B cell (primary cell): ENCODE measurements at regions not wholly inside any gene's neighbourhood (a gene's known extent, or its start where the extent isn't known, plus 50 kb on each side); places are given as distances from the start of the nearest gene placed in this dataset.
"Not testable (repeated sequence)": the region's sequence is repeated elsewhere in the genome, so short reads cannot be mapped to it uniquely, and the experiment has no call there.

ENCODE experiments used
- ATAC-seq: fragments of 200-7000 bp; cut with Tn5 transposase; one replicate; pipeline ENCODE4 v1.10.0; 2021; ENCODE audit warnings: low read depth, mild to moderate bottlenecking, moderate number of reproducible peaks, moderate library complexity
- CTCF ChIA-PET: fragments of 350-600 bp; sonication (Branson Sonifier 250); formaldehyde crosslinking; loops from one replicate; lab custom pipeline; 2021; ENCODE audit warnings: antibody characterized with exemption, inconsistent platforms; lab: Charles Lee
- POLR2A ChIA-PET: fragments of 350-600 bp; sonication (Branson Sonifier 250); formaldehyde crosslinking; loops from one replicate; lab custom pipeline; 2021; ENCODE audit warnings: antibody characterized with exemption; lab: Charles Lee
- DNase-seq: peaks from one replicate; pipeline ENCODE4 v3.0.0; 2013
- H2AFZ ChIP-seq: 2 replicates; pipeline ENCODE4 v1.6.1; 2012; ENCODE audit warnings: mild to moderate bottlenecking, low read depth, low read length; ENCODE audit not compliant: insufficient read depth, poor library complexity, severe bottlenecking
- H3K27ac ChIP-seq, 2 donors: 1 replicate in 1 of 2; 2 replicates in 1 of 2; pipeline ENCODE4 v1.5.1; 2012 to 2013; ENCODE audit warnings: low read length in 2 of 2, mild to moderate bottlenecking in 2 of 2, moderate library complexity in 1 of 2
- H3K27me3 ChIP-seq, 4 experiments: fragments of 200-600 bp in 1 of 4; sonication (generic) in 1 of 4; replicated peaks in 1 of 4; 1 replicate in 2 of 4; 2 replicates in 2 of 4; pipeline versions ENCODE4 v1.6.1 to v1.7.0; 2013 to 2016; ENCODE audit warnings: low read length in 3 of 4, mild to moderate bottlenecking in 2 of 4, mixed read lengths in 1 of 4, moderate library complexity in 1 of 4; ENCODE audit not compliant: insufficient read depth in 4 of 4, control insufficient read depth in 3 of 4; ENCODE audit errors: control extremely low read depth in 1 of 4
- H3K36me3 ChIP-seq, 2 experiments: replicated peaks in 1 of 2; 1 replicate in 1 of 2; 2 replicates in 1 of 2; pipeline versions ENCODE4 v1.6.1 to v1.7.1; 2013; ENCODE audit warnings: low read length in 1 of 2; ENCODE audit not compliant: insufficient read depth in 2 of 2, control insufficient read depth in 1 of 2; ENCODE audit errors: control extremely low read depth in 1 of 2, extremely low read depth in 1 of 2
- H3K4me1 ChIP-seq, 2 donors: fragments of 200-600 bp in 1 of 2; sonication (generic) in 1 of 2; 1 replicate in 1 of 2; 2 replicates in 1 of 2; pipeline versions ENCODE4 v1.5.1 to v1.6.1; 2013 to 2017; ENCODE audit warnings: low read length in 2 of 2; ENCODE audit not compliant: control insufficient read depth in 2 of 2, insufficient read depth in 2 of 2
- H3K4me2 ChIP-seq: replicated peaks from 2 replicates; pipeline ENCODE3; 2012; ENCODE audit warnings: mild to moderate bottlenecking, low read depth, low read length; ENCODE audit not compliant: poor library complexity, severe bottlenecking
- H3K4me3 ChIP-seq, 5 experiments: fragments of 200-600 bp in 1 of 5; sonication (generic) in 1 of 5; 1 replicate in 3 of 5; 2 replicates in 2 of 5; pipeline versions ENCODE4 v1.5.1 to v1.7.0; 2011 to 2016; ENCODE audit warnings: low read length in 4 of 5, mild to moderate bottlenecking in 4 of 5, low read depth in 2 of 5, control low read depth in 1 of 5, moderate library complexity in 1 of 5; ENCODE audit not compliant: insufficient read depth in 1 of 5; ENCODE audit errors: control extremely low read depth in 1 of 5, extremely low read depth in 1 of 5
- H3K79me2 ChIP-seq: fragments of 200-600 bp; sonication (generic); one replicate; pipeline ENCODE4 v1.6.0; 2016; ENCODE audit warnings: low read length; ENCODE audit not compliant: control insufficient read depth, insufficient read depth
- H3K9ac ChIP-seq: fragments of 200-600 bp; sonication (generic); 2 replicates; pipeline ENCODE4 v1.6.1; 2017; ENCODE audit warnings: mild to moderate bottlenecking, low read length, moderate library complexity
- H3K9me3 ChIP-seq, 3 donors: one replicate each; pipeline versions ENCODE4 v1.6.1 to v1.7.1; 2013; ENCODE audit warnings: low read length in 2 of 3; ENCODE audit not compliant: control insufficient read depth in 2 of 3, insufficient read depth in 1 of 3; ENCODE audit errors: control extremely low read depth in 1 of 3
- H4K20me1 ChIP-seq: 2 replicates; pipeline ENCODE4 v1.6.0; 2012; ENCODE audit warnings: mild to moderate bottlenecking, low read length; ENCODE audit not compliant: insufficient read depth, control insufficient read depth, poor library complexity, severe bottlenecking
- H3K27ac Mint-ChIP-seq: one replicate; pipeline ENCODE4 v1.8.0; 2021; ENCODE audit warnings: mixed read lengths
- H3K27me3 Mint-ChIP-seq: one replicate; pipeline ENCODE4 v1.8.0; 2021; ENCODE audit warnings: mixed read lengths
- H3K4me1 Mint-ChIP-seq: one replicate; pipeline ENCODE4 v1.8.0; 2021; ENCODE audit warnings: mixed read lengths
- H3K4me3 Mint-ChIP-seq: one replicate; pipeline ENCODE4 v1.8.0; 2021; ENCODE audit warnings: mixed read lengths
- H3K9me3 Mint-ChIP-seq: one replicate; pipeline ENCODE4 v1.8.0; 2022; ENCODE audit warnings: mixed read lengths; ENCODE audit not compliant: insufficient read depth
- CTCF ChIP-seq: fragments of 200-600 bp; IDR thresholded peaks from one replicate; pipeline ENCODE4 v1.8.0; 2022; ENCODE audit warnings: antibody characterized with exemption, mild to moderate bottlenecking
- EZH2 ChIP-seq: IDR thresholded peaks from 2 replicates; pipeline ENCODE4 v1.6.1; 2012; ENCODE audit warnings: borderline replicate concordance, low read depth, mild to moderate bottlenecking, moderate library complexity, low read length; ENCODE audit not compliant: insufficient read depth, poor library complexity, severe bottlenecking
- WGBS: methylation state at CpG from one replicate; pipeline ENCODE4 v1.1.5; 2013; ENCODE audit warnings: missing lambda C conversion rate; ENCODE audit not compliant: insufficient coverage; 5-methylcytosine and 5-hydroxymethylcytosine counted together
- intact Hi-C: fragments of 100-400 bp; cut with micrococcal nuclease; formaldehyde crosslinking; loops from one replicate; pipeline ENCODE4 v1.10.0; 2022

GRCh38 chr6:99668036-99668705, 61.5 kb downstream of the PRDM13 start:
- Histone ChIP-seq H3K4me1 (no peaks in the 10 kb centered on the region), H3K4me2 (no peak overlapping the region), H3K79me2 (no peaks in the 10 kb centered on the region), H4K20me1 (no peaks in the 10 kb centered on the region), H2AFZ (no peak overlapping the region), H3K9me3 (no peaks in the 10 kb centered on the region), H3K36me3 (no peaks in the 10 kb centered on the region), H3K9ac (no peak overlapping the region), H3K4me3 (no peak overlapping the region), H3K27ac (no peak overlapping the region), H3K27me3 (no peaks in the 10 kb centered on the region)
- DNase-seq (no peak), ATAC-seq (no peak)
- no peaks in the 10 kb centered on the region for H3K27me3 Mint-ChIP-seq
- no peak for TF ChIP-seq CTCF
- TF ChIP-seq EZH2: no peak
- WGBS: 82% methylated on average over 3 of the region's 5 CpGs
- no peaks in the 10 kb centered on the region for H3K4me1 Mint-ChIP-seq
- CTCF ChIA-PET: no interaction called here
- intact Hi-C loops: no loop called here
- POLR2A ChIA-PET: no interaction called here
- no peak overlapping the region for H3K27ac Mint-ChIP-seq
- no peak overlapping the region for H3K4me3 Mint-ChIP-seq
- no peaks in the 10 kb centered on the region for H3K9me3 Mint-ChIP-seq

GRCh38 chr6:99689916-99690685, 83.5 kb downstream of the PRDM13 start:
- POLR2A ChIA-PET: no interaction called here
- no peaks in the 10 kb centered on the region for H3K79me2 ChIP-seq
- H2AFZ ChIP-seq: no peak overlapping the region
- DNase-seq (no peak), ATAC-seq (no peak)
- intact Hi-C loops: no loop called here
- H3K9ac ChIP-seq: no peak overlapping the region
- Mint-ChIP-seq H3K9me3 (no peaks in the 10 kb centered on the region), H3K27ac (no peak overlapping the region), H3K4me3 (no peak overlapping the region), H3K27me3 (peaks cover 19% of the 10 kb centered on the region), H3K4me1 (no peaks in the 10 kb centered on the region)
- H3K9me3 ChIP-seq: no peaks in the 10 kb centered on the region
- H3K27me3 ChIP-seq: no peaks in the 10 kb centered on the region
- CTCF ChIA-PET: interaction anchor here (0.6 kb wide), 1 partner anchor 1129 kb away, joined by 3 read pairs; no protein-coding TSS in a partner anchor
- TF ChIP-seq CTCF (no peak), EZH2 (no peak)
- H4K20me1 ChIP-seq: no peaks in the 10 kb centered on the region
- H3K4me1 ChIP-seq: no peaks in the 10 kb centered on the region
- WGBS: 91% methylated on average over 2 of the region's 2 CpGs
- H3K4me2 ChIP-seq: no peak overlapping the region
- no peaks in the 10 kb centered on the region for H3K36me3 ChIP-seq
- no peak overlapping the region for H3K27ac ChIP-seq
- H3K4me3 ChIP-seq: no peak overlapping the region

- H3K4me2 ChIP-seq, H3K9me3 Mint-ChIP-seq, H2AFZ ChIP-seq, POLR2A ChIA-PET, H3K4me3 Mint-ChIP-seq, H3K27me3 ChIP-seq, intact Hi-C loops, H4K20me1 ChIP-seq, H3K36me3 ChIP-seq, H3K79me2 ChIP-seq, H3K27ac Mint-ChIP-seq, H3K9ac ChIP-seq, CTCF ChIA-PET, DNase-seq, H3K4me1 Mint-ChIP-seq, H3K4me1 ChIP-seq, H3K27ac ChIP-seq, H3K9me3 ChIP-seq, H3K4me3 ChIP-seq, ATAC-seq: not testable (repeated sequence)
- 95% methylated on average over 9 of the region's 9 CpGs for WGBS
- peaks cover 22% of the 10 kb centered on the region for H3K27me3 Mint-ChIP-seq
Measured at GRCh38 chr6:99702287-99702686, 95.7 kb downstream of the PRDM13 start.
